ENCODE measurements at regions not wholly inside any gene's neighbourhood (a gene's known extent, or its start where the extent isn't known, plus 50 kb on each side); places are given as distances from the start of the nearest gene placed in this dataset.

DNA sequence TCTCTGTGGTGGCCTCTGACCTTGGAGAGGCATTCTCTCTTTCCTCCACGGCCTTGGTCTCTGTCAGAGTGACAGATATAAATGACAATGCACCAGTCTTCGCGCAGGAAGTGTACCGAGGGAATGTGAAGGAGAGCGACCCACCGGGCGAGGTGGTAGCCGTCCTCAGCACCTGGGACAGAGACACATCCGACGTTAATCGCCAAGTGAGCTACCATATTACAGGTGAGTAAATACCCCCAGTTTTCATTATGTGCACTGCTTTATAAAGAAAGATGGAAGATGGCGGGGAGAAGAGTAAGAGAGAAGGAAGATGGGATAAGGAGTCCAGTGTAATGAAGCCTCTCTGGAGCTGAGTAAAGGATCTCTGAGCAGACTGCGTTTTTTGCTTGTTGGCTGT is 167.8 kb upstream of the MTNR1B start:
- TF ChIP-seq, protein P1, sequence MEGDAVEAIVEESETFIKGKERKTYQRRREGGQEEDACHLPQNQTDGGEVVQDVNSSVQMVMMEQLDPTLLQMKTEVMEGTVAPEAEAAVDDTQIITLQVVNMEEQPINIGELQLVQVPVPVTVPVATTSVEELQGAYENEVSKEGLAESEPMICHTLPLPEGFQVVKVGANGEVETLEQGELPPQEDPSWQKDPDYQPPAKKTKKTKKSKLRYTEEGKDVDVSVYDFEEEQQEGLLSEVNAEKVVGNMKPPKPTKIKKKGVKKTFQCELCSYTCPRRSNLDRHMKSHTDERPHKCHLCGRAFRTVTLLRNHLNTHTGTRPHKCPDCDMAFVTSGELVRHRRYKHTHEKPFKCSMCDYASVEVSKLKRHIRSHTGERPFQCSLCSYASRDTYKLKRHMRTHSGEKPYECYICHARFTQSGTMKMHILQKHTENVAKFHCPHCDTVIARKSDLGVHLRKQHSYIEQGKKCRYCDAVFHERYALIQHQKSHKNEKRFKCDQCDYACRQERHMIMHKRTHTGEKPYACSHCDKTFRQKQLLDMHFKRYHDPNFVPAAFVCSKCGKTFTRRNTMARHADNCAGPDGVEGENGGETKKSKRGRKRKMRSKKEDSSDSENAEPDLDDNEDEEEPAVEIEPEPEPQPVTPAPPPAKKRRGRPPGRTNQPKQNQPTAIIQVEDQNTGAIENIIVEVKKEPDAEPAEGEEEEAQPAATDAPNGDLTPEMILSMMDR (IDR thresholded peaks at IDR 0.05): no peak
- TF ChIP-seq EP300 (IDR thresholded peaks at IDR 0.05): no peak
- no peak for TF ChIP-seq POLR2AphosphoS5 (IDR thresholded peaks at IDR 0.05)

Data from upper lobe of left lung (tissue), 4 donors.